ENCODE measurements at regions not wholly inside any gene's neighbourhood (a gene's known extent, or its start where the extent isn't known, plus 50 kb on each side); places are given as distances from the start of the nearest gene placed in this dataset.

GRCh38 chr10:83037653-83038052 is 1101.7 kb upstream of the GHITM start:
- DNase-seq (ENCODE audit: low read depth, low spot score): no peak

- no peak for DNase-seq (ENCODE audit: low read depth, low spot score)
Observed at GRCh38 chr10:83038631-83039030, 1100.7 kb upstream of the GHITM start.

- no peak for DNase-seq (ENCODE audit: low read depth, low spot score)
Observed at GRCh38 chr10:83045731-83046130, 1093.6 kb upstream of the GHITM start.

- no peak for DNase-seq (ENCODE audit: low read depth, low spot score)
Observed at GRCh38 chr10:83050815-83051214, 1088.5 kb upstream of the GHITM start.

- no peak for DNase-seq (ENCODE audit: low read depth, low spot score)
Observed at GRCh38 chr10:83062871-83063270, 1076.4 kb upstream of the GHITM start.

GRCh38 chr10:83073472-83073871 is 1065.8 kb upstream of the GHITM start:
- no peak for DNase-seq (ENCODE audit: low read depth, low spot score)

- no peak for DNase-seq (ENCODE audit: low read depth, low spot score)
Observed at GRCh38 chr10:83075016-83075814, 1064.1 kb upstream of the GHITM start.

- DNase-seq (ENCODE audit: low read depth, low spot score): no peak
Observed at GRCh38 chr10:83075815-83076355, 1063.4 kb upstream of the GHITM start.

- DNase-seq (ENCODE audit: low read depth, low spot score): no peak
Observed at GRCh38 chr10:83076443-83076842, 1062.9 kb upstream of the GHITM start.

GRCh38 chr10:83078160-83078559 is 1061.1 kb upstream of the GHITM start:
- peak; percentile 42 for DNase-seq (ENCODE audit: low read depth, low spot score)

- no peak for DNase-seq (ENCODE audit: low read depth, low spot score)
Observed at GRCh38 chr10:83078645-83079044, 1060.7 kb upstream of the GHITM start.

GRCh38 chr10:83083831-83084230 is 1055.5 kb upstream of the GHITM start:
- no peak for DNase-seq (ENCODE audit: low read depth, low spot score)

GRCh38 chr10:83089335-83089734 is 1050.0 kb upstream of the GHITM start:
- no peak for DNase-seq (ENCODE audit: low read depth, low spot score)

- DNase-seq (ENCODE audit: low read depth, low spot score): no peak
Observed at GRCh38 chr10:83104616-83105015, 1034.7 kb upstream of the GHITM start.

GRCh38 chr10:83108565-83109333 is 1030.6 kb upstream of the GHITM start:
- no peak for DNase-seq (ENCODE audit: low read depth, low spot score)

GRCh38 chr10:83119346-83119745 is 1020.0 kb upstream of the GHITM start:
- no peak for DNase-seq (ENCODE audit: low read depth, low spot score)

GRCh38 chr10:83122336-83122735 is 1017.0 kb upstream of the GHITM start:
- DNase-seq (ENCODE audit: low read depth, low spot score): no peak

- no peak for DNase-seq (ENCODE audit: low read depth, low spot score)
Observed at GRCh38 chr10:83127942-83128575, 1011.2 kb upstream of the GHITM start.

GRCh38 chr10:83140811-83141210 is 998.5 kb upstream of the GHITM start:
- DNase-seq (ENCODE audit: low read depth, low spot score): no peak

- DNase-seq (ENCODE audit: low read depth, low spot score): no peak
Observed at GRCh38 chr10:83142074-83142563, 997.2 kb upstream of the GHITM start.

GRCh38 chr10:83144461-83144860 is 994.8 kb upstream of the GHITM start:
- DNase-seq (ENCODE audit: low read depth, low spot score): no peak

GRCh38 chr10:83153714-83154113 is 985.6 kb upstream of the GHITM start:
- no peak for DNase-seq (ENCODE audit: low read depth, low spot score)
